ENCODE measurements at regions not wholly inside any gene's neighbourhood (a gene's known extent, or its start where the extent isn't known, plus 50 kb on each side); places are given as distances from the start of the nearest gene placed in this dataset.
A peak's percentile ranks its signal among the peaks of the same experiment; 100 is the strongest.
"Not testable (repeated sequence)": the region's sequence is repeated elsewhere in the genome, so short reads cannot be mapped to it uniquely, and the experiment has no call there.

DNA sequence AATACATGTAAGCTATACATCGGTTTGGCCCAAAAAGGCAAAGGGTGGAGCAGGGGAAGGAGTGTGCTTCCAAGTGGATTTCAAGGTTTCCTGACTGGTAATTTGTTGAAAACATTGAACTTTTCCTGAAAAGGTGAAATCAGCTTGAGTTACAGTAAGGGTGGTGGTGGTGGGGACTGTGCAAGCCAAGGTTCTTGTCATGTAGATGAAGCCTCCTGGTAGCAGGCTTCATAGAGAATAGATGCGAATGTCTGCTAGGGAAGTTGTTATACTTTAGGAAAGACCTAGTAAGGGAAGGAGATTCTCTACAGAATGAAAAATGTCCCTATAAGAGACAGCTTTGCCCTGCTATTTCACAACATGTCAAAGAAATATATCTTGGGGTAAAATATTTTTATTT is 528.2 kb upstream of the CBLB start:
- DNase-seq (ENCODE audit: low read depth in 2 of 2) = no peak

DNA sequence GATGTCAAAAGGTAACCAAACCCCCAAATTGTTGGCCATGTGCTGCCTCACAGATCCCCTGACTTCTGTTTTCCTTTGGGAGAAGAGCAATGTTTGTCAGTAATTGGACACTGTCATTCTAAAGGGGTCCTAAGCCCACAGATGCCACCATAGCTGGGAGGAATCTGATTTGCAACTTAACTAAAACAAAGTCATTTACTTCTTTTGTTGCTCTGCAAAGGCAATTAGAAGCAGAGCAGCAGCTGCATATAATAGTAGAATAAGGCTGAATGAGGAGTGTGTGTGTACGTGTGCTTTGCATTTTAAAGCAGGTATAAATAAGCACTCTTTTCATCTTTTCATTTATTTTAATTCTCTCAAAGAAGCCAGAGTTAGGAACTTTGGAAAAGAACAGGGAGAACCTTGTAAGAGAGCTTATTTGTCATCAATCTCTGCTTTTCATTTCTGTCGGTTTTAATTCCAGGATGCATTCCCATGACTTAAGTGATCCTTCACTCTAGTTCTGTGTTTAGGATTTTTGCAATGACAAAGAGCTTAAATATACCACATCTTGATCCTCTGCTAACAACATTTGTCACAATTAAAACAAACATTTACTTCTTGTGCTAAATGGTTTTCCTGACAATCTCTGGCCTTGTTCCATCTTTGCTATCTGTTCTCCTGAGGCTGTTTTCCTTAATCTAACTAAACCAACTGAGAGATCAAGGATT is 530.2 kb upstream of the CBLB start:
- DNase-seq (ENCODE audit: low read depth in 2 of 2) = no peak

DNA sequence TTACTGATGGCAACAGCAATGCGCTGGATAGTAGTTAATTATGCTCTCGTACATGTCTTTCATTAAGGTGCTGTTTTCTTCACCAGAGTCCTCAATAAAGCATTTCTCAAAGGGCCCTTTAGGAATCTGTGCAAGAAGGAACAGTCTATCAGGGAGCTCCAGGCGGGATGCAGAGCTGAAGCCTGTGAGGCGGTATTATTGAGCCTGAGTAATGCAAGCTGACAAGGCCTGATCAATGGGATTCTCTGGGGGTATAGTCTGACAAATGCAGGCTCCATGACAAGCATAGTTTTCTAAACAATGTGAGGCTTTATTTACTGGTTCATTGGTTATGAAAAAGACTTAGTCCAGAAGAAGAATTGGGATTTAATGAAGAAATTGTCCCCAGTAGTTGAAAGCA is 530.9 kb upstream of the CBLB start:
- no peak for DNase-seq (ENCODE audit: low read depth in 2 of 2)

GRCh38 chr3:106401666-106402490 is 533.1 kb upstream of the CBLB start:
- no peak for DNase-seq (ENCODE audit: low read depth in 2 of 2)

- no peak for DNase-seq (ENCODE audit: low read depth in 2 of 2)
These were observed 534.7 kb upstream of the CBLB start for GRCh38 chr3:106403371-106404145.

DNA sequence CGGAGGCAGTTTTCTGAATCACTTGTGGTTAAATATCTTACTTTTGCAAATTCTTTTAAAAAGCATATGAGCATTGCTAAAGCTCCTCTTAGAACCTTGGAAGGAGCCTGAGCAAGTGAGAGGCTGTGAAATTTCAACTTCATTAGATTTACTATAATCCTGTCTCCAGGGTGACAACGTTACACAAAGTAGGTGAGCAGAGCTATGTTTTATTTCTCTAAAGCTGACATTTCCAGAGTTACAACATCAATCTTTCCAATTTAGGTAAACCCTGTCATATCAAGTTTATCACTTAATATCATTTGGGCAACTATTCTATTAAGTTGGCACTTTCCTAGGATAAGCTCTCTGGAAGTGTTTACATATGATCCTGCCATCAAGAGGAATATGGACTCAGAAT is 544.9 kb upstream of the CBLB start:
- DNase-seq (ENCODE audit: low read depth in 2 of 2) = no peak

GRCh38 chr3:106420628-106421027 is 551.8 kb upstream of the CBLB start:
- no peak for DNase-seq (ENCODE audit: low read depth in 2 of 2)

GRCh38 chr3:106421426-106421825 is 552.6 kb upstream of the CBLB start:
- no peak for DNase-seq (ENCODE audit: low read depth in 2 of 2)

DNA sequence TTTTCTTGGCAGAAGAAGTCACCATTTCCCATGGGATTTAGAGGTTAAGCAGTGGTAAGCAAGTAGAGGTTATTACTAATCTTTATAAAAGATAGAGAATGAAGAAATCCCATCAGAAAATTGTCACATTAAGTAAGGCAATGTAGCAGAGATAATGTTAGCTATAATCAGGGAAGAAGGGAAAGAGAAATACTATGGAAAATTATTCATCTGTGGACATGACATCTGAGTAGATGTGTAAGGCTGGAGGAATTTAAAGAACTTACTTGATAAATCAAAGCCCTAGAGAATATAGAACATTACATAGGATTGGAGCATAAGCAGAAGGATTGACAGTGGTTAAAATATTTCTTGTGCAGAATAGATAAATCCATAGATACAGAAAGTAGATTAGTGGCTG is 553.1 kb upstream of the CBLB start:
- DNase-seq (ENCODE audit: low read depth in 2 of 2) = no peak

DNA sequence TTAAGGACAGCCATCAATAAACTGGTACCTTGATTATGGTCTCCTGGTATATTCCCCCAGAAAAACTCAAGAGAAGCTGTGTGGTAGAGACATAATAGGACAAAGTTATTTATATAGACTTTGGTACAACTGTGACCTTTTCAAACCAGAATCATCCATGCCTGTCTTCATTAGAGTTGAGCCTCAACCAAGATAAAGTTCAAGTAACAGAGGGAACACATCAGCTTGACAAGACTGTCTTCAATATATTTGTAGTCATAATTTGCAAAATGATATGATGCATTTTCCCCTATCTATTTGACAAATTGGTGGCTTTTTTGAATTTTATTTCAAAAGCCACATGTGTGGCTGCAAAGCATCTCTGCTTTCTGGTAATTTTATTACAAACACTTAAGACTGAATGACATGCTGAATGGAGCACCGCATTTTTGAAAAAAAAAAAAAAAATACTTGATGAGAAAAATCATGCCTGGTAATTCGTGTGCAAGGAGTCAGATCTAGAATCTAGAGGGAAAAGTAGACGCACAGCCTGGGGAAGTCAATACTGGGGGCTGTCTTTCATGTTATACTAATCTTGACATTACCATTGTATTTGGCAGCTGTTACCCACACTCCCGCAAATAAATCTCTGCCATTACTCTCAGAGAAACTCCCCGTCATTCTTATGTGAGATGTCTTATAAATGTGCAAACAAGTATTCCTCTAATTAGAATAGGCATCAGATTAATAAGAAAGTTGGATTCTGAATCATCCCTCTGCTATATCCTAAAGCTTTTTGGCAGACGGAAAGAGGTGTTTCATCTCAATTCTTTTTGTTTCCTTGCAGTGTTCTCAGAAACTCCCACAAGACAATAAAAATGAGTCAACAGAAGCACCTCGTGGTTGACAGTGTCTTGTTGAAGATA is 554.8 kb upstream of the CBLB start:
- DNase-seq (ENCODE audit: low read depth in 2 of 2) = peak in 1 of 2 donors; percentile 10

GRCh38 chr3:106425026-106425425 is 556.2 kb upstream of the CBLB start:
- no peak for DNase-seq (ENCODE audit: low read depth in 2 of 2)

DNA sequence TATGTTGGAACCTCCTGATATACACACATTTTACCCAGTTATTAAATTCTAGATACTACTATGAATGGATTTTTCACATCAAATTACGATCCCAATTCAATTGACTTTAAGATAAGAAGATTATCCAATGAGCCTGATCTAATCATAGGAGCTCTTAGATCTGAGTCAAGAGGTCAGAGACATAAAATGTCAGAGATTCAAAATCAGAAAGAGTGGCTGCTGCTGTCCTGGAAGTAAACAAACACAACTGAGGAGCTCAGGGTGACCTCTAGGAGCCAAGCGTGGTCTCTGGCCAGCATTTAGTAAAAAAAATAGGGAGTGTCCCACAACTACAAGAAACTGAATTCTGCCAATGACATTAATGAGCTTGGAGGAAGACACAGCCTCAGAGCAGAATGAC is 557.1 kb upstream of the CBLB start:
- DNase-seq (ENCODE audit: low read depth in 2 of 2) = no peak

DNA sequence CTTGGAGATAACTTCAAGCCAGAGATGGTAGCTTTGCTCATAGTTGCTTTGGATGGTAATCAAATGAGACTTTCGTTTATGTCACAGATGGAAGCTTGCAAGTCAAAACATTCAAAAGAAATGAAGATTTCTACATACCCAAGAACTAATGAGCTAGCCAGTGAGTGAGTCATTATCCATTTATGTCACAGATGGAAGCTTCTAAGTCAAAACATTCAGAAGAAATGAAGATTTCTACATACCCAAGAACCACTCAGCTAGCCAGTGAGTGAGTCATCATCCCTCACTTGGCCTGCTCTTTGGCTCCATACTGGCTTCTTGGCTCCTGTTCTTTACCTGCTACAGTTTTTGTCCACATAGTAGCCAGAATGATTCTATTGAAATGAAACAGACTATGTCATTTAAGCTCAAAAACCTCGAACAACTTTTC is 559.8 kb upstream of the CBLB start:
- peak in 1 of 2 donors; percentile 13 for DNase-seq (ENCODE audit: low read depth in 2 of 2)

- DNase-seq (ENCODE audit: low read depth in 2 of 2) = no peak
These were observed 562.9 kb upstream of the CBLB start for GRCh38 chr3:106431721-106432120.

DNA sequence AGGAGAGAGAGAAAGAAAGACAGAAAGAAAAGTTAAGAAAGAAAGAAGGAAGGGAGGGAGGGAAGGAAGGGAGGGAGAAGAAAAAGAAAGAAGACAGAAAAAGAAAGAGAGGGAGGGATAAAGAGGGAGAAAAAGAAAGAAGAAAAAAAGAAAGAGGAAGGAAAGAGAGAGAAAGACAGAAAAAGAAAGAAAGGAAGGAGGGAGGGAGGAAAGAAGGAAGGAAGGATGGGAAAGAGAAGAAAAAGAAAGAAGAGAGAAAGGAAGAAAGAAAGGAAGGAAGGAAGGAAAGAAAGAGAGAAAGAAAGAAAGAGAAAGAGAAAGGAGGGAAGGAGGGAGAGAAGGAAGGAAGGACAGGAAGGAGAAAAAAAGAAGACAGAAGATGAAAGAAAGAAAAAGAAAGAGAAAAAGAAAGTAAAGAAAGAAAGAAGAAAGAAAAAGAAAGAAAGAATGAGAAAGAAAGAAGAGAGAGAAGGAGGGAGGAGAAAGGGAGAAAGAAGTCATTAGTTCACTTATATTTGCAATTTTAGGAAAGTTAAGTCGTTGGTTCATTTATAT is 567.2 kb upstream of the CBLB start:
- no peak for DNase-seq (ENCODE audit: low read depth in 2 of 2)

- DNase-seq (ENCODE audit: low read depth in 2 of 2) = no peak
These were observed 570.1 kb upstream of the CBLB start for GRCh38 chr3:106438887-106439286.

DNA sequence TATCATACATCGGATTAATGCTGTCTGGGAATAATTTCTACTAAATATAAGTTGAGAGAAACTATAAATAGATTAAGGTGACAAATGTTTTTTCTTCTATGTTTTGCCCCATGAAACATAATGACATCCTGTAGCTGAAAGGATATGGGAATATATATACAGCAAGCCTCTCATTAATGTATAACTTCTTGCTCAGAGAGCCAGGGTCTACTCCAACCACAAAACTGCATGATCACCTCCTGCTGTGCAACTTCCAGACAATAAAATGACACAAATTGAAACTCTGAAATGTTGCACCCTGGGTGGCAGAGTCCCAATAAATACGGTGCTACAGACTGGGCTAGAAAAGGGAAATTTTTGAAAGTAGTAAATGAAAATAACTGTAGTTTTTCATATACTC is 571.9 kb upstream of the CBLB start:
- no peak for DNase-seq (ENCODE audit: low read depth in 2 of 2)

GRCh38 chr3:106446271-106446670 is 577.5 kb upstream of the CBLB start:
- DNase-seq (ENCODE audit: low read depth in 2 of 2) = no peak

GRCh38 chr3:106447723-106448301 is 579.0 kb upstream of the CBLB start:
- no peak for DNase-seq (ENCODE audit: low read depth in 2 of 2)

GRCh38 chr3:106448372-106448966 is 579.7 kb upstream of the CBLB start:
- DNase-seq (ENCODE audit: low read depth in 2 of 2) = not testable (repeated sequence)
